ENCODE measurements at regions not wholly inside any gene's neighbourhood (a gene's known extent, or its start where the extent isn't known, plus 50 kb on each side); places are given as distances from the start of the nearest gene placed in this dataset.

DNA sequence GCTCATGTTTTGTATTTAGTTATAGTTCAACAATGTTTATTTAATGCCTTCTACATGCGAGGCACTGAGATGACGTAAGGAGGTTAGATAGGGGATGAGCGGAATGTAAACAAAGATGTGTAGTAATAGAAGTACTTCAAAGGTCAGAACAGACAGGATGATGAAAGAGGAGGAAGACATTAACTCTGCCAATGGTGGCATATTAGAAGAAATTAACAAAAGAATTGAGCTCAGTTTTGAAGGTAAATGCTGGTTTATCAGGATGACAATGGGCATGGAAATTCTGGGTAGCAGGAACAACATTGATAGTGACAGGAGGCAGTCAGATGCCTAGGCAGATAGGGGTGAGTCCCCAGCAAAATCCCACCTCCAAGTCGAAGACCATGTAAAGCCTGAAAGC is 62.3 kb upstream of the PGRMC2 start:
- TF ChIP-seq ZNF274 (IDR thresholded peaks at IDR 0.05; ENCODE audit: low read depth, low read length) = no peak
- TF ChIP-seq YY1 (IDR thresholded peaks at IDR 0.05; ENCODE audit: insufficient read depth, insufficient read length) = no peak
- no peak for TF ChIP-seq SUZ12 (IDR thresholded peaks at IDR 0.05; ENCODE audit: extremely low read depth, insufficient read depth, insufficient read length)

All from NT2/D1 (cell line).